Fibroblast of skin of left biceps (primary cell): ENCODE measurements at regions not wholly inside any gene's neighbourhood (a gene's known extent, or its start where the extent isn't known, plus 50 kb on each side); places are given as distances from the start of the nearest gene placed in this dataset.
A peak's percentile ranks its signal among the peaks of the same experiment; 100 is the strongest.

Experiments
- DNase-seq, 2 experiments: peaks; one replicate each; pipeline ENCODE4 v3.0.0-alpha.2; 2013; ENCODE audit warnings: low read depth in 2 of 2

DNA sequence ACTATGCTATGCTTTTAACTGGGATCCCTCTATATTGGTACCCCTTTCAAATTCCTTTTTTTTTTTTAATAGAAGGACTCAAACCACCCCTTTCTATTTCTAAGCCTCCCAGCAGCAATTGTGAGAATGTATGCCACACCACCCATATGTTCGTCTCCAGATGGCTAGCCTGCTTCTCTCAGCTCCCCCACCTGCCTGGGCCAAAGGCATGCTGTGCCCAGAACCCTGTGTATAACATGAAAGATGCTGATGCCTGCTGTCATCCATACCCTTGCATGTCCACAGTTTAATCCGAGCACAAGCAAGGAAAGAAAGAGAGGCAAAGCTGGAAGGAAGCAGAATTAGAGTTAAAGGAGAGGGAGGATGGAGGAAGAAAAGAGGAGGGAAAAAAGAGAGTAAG, 159.5 kb upstream of the CNTN6 start:
- DNase-seq, result no peak

DNA sequence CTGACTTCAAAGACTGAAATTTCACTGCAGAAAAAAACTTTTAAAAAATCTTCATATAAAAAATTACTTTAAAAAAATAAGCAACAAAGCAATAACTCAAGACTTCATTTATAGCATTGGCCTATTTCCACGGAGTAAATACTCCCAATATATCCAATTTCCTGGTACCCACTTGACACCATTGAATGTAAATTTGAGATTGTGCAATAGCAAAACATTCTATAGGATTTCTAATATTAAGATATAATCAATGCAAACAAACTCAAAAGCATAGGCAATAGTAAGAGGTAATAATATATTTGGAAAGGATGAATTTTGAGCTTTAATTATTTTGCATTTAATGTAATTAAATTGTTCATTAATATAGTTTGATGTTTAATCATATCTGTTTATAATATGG, 148.0 kb upstream of the CNTN6 start:
- DNase-seq, result no peak

DNA sequence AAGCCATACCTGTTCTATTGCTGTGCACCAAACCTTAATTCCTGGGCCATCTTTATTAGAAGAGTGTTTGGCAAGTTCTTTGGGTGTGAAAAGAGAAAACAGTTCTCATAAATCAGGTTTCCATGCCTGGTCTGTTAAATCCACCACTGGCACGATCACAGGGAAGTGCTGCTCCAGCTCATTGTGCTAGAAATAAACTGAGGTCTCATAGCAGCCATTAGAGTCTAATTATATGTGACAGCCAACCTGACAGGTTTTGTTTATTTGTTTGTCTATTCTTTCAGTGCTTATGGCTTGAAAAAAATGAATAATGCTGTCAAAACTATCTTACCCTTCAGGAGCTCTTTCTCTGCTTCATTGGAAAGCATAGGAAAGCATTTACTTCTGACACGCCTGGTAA, 147.1 kb upstream of the CNTN6 start:
- no peak for DNase-seq

DNA sequence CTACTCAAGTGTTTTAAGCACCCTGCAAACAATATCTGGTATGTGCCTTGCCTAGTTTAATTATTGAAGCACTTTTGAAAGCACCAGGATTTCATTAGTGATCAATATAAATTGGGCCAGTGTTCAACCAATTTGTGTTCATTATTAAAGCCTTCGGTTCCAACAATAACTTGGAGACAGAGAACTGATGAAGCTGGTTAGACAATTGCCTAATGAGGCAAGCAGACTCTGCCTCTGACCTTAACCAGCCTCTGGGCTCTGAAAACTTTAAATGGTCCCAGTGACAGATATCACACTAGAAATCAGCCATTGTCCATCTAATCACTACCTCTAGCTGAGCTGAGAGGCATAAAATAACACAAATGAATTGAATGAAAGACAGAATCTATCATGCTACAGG, 139.9 kb upstream of the CNTN6 start:
- no peak for DNase-seq

DNA sequence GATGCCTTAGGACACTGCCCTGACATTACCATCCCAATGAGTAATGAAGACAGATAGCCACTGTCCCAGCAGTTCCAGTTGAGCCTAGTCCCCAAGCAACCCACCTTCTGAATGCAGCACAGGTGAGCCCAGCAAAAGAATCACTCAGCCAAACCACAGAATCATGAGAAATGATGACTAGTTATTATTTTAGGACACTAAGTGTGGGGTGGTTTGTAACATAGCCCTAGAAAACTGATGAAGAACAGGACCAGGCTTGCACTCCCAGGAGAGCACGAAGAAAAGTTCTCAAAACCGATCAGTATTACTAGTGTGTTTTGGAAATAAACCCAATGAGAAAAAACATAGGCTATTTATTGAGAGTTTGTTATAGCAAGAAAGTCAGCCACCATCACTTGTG, 129.6 kb upstream of the CNTN6 start:
- no peak for DNase-seq

DNA sequence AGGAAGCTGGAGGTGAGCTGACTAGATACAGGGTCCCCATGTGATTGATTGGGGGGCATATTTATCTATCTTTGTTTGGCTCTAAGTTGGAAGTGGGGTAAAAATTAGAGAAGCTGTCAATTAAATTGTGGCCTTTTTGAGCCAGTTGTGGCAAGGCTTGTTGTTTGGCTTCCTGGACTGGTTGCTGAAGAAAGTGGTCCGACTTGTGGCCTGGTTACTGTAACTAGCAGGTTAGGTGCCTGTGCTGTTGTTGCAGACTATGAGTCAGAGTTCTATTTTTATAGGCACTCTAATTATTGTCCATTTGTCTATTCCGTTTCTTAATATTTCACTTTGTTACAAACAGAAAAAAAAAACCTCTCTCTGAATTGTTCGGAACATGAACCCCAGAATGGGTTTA, 129.1 kb upstream of the CNTN6 start:
- no peak for DNase-seq

DNA sequence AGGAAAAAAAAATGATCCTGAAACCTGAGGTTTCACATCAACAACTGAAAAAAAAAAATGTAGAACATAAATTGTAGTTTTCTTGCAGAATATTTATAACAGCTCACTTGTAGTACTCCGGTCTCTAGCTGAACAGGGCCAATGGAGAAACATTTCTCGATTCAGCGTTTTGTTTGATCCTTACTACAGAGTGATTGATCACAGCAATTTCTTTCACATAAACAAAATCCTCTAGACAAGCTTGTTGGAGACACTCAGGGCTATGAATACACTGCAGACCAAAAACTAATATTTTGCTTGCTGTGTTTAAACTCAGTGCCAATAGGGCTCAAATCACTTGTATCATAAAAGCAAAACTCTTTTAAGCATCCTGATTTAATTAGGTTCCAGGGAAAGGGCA, 127.0 kb upstream of the CNTN6 start:
- no peak for DNase-seq

DNA sequence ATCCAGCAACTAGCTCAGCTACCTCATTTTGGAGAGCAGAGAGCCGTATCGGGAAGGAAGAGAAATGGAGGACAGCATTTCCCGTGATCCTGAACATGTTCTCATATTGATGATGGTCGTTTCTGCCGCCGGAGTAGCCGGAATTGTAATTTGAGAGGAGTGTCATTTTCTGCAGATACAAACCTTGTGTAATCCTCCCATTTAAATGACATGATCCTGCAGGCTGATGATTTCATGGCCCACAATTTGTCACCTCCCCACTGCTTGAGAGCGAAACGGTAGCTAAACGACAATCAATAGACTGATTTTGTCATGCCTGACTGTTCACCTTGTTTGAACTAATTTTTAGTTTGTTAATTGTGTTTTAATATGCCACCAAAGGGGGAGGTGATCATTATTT, 126.5 kb upstream of the CNTN6 start:
- DNase-seq, result no peak

DNA sequence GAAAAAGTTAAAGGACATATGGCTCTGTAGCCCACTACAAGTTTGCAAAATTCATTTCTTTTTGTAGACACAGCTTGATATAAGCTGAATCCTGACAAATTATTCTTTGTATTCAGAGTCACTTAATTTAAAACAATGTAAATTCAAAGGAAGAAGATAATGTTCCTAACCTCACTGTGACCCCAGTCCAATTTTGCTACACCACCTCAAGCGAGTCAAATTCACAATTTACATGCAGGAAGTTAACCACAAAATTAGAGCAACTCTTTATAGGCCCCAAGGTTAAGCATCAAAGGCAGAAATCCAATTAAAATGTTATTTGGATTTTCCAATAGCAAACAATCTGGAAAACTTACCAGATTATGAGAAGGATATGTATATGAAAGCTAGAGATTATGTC, 119.5 kb upstream of the CNTN6 start:
- DNase-seq, result no peak

DNA sequence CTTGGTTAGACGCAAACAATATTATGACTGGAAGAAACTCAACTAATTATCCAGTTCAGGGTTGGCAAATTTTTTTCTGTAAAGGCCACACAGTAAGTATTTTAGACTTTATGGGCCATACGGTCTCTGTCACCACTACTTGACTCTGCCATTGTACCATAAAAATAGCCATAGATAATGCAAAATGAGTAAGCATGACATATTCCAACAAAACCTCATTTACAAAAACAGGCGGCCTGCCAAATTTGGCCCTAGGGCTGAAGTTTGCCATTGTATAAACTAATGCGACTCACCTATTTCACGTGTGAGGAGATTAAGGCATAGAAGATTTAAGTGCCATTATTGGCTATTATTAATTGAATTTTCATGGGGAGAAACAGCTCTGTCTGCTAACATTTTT, 116.8 kb upstream of the CNTN6 start:
- no peak for DNase-seq

DNA sequence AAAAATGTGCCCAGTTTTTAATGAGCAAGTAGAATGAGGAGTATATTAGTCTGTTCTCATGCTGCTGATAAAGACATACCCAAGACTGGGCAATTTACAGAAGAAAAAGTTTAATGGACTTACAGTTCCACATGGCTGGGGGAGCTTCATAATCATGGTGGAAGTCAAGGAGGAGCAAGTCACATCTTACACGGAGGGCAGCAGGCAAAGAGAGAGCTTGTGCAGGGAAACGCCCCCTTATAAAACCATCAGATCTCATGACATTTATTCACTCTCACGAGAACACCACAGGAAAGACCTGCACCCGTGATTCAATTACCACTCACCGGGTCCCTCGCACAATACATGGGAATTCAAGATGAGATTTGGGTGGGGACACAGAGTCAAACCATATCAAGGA, 111.7 kb upstream of the CNTN6 start:
- DNase-seq, result no peak

DNA sequence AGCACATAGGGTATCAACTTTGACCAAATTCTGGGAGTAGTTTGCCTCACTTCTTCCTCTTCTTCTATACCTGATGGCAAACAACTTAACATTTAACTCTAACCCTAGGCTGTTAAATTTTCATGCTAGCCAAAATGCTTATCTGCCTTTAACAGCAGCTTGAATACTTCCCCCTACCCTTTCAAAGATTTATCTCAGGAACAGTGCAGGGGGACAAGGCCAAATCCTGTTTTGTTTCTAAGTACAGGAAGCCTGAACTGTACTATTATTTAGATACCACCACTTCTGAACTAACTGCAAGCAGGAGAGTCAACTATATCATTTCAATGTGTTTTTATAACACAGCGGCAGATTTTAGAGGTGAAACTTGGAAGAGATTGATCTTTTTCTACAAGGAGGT, 104.0 kb upstream of the CNTN6 start:
- DNase-seq, result no peak

DNA sequence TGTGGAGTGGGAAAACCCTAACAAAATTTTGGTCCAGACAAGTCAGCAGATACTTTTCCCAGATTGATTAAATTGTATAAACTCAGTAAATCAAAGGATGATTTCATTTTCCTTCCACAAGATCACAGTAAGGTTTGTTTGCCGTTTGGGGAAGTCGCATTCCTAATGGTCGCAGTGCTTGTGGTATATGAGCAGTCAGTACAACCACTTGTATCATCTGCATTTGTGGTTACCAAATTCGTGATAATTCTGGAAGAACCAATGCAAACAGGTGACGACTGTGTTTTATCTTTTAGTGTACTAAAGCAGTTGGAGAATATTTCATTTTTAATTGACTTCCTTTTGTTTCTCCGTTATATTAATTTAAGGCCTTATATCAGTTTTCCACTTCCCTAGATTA, 100.0 kb upstream of the CNTN6 start:
- DNase-seq, result no peak

DNA sequence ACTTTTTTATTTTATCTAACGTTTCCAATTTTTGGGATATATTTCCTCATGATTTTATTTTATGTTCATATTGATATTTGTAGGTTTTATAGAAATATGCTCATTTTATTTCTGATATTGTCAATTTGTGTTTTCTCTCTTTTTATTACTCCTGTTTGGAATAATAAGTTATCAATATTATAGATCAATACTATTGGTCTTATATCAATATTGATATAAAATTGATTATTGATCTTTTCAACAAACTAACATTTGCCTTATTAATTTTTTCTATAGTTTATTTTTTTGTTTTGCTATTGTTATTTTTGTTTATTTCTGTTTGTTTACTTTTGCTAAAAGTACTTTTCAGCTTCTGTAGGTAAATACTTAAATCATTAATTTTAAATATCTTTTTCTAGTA, 90.8 kb upstream of the CNTN6 start:
- DNase-seq, result no peak

DNA sequence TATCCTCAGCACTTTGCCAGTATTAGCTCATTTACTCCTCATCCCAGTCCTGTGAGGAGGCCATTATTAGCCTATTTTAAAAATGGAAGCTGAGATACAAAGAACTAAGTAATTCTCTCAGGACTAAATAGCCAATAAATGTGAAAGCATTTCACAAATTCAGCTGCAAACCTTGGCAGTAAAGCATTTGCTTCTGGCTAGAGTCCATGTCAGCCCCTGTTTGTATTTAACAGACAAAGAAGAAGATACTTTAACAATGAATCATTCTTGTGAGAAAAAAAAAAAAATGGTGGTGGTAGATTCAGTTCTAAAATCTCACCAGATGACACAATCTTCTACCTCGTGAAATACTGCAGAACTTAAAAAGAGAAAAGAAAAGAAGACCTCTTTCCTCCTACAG, 85.0 kb upstream of the CNTN6 start:
- DNase-seq, result peak; percentile 89 to 92

DNA sequence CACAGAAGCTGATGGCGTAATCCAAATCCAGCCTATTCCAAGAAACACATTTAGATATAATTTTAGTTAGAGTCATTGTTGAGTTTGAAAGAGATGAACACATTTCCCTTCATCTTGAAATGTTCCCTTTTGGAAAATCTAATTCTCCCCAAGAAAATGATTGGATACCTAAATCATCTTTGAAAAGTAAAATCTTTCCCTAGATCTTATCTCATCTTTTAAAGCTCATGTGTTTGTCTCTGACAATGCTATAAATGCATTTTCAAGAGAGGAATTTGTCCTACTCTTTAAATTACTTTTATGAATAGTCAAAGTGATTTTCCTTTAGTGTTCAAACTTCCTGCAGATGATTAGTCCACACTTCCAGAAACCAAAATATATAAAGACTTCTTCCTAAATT, 82.6 kb upstream of the CNTN6 start:
- DNase-seq, result no peak

DNA sequence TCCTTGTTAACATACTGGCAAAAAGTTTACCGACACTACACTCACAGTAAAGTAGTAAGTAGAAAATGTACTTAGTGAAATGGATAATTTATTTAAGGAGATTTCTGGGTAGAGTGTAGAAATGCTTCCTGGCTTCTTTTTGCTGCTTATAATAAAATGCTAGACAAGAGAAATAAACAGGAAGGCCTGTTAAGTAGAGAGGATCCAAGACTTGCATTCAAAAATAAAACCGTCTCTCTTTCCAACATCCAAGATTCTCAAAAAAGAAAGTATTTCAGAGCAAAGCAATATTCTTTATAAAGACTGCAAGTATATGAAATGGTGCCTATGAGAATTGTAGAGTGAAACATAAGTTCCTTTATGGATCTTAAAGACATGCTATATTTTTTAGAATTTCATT, 77.0 kb upstream of the CNTN6 start:
- DNase-seq, result no peak

DNA sequence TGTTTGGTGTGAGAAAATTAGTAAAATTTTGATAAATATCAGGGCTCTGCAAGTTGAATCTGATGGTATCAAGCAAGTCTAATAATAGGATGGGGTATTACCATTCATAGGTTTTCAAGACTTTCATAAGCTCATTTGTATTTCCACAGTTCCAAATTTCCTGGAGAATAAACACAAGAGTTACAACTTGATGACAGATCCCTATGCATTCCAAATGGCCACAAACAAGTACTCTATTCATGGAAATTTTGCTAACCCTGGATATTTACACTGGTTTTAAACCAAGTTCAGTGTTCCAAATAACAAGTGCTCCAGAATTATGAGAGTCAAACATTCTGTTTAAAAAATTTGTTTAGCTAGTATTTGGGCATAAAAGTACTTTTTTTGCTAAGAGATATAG, 75.0 kb upstream of the CNTN6 start:
- no peak for DNase-seq

DNA sequence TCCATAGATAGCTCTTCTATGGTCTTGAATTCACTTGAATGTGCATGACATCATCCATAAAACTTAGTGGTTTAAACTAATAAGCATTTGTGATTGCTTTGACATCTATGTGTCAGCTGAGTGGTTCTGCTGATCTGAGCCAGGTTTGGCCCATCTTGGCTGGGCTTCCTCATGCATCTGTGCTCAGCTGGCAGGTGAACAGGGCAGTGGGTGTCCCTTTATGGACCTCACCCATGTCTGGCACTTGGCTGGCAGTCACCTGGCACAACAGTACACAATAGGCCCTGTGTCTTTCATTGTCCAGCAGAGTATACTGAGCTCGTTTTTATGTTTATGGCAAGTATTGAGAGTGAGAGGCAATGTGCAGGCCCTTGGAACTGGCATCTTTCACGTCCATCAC, 73.7 kb upstream of the CNTN6 start:
- DNase-seq, result no peak

DNA sequence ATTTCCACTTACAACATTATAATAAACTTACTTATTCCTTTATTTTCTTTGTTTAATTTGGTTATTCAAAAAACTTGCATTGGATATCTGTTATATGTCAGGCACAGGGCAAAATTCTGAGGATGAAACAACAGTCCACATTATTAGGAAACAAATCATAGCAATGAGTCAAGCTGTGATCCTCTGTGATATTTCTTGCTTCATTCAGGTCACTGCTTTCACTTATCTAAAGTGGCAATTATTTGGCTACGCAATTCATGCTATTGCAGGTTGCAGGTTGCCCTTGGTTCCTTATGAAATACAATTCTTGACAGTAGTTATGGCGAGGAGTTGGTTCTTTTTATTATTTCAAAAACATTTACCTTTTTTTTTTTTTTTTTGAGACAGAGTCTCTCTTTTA, 66.4 kb upstream of the CNTN6 start:
- no peak for DNase-seq

DNA sequence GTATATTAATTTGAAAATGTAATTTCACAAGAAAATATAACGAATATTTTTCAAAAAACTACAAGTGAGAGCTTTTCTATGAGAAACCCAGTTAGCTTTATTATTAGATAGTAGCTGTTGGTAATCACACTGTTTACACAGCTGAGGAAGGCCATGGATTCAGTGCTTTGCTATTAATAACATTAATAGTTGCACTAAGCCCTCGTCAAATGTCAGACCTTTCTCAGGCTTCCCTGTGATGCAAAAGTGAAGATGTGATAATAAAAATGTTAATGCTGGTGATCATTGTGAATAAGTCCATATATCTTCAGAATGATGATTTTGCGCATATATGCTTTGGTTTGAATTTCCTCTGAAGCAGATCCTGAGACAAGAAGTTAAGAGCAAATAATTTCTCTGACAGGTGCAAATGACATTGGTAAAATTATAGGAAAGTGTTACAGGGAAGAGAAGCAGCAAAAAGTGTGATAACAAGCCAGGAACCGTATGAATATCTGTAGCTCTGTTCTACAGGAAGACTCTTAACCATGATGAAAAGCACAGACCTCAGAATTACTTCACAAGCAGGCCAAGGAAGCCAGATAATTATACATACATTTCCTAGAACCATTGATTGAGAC, 56.5 kb upstream of the CNTN6 start:
- DNase-seq, result no peak

DNA sequence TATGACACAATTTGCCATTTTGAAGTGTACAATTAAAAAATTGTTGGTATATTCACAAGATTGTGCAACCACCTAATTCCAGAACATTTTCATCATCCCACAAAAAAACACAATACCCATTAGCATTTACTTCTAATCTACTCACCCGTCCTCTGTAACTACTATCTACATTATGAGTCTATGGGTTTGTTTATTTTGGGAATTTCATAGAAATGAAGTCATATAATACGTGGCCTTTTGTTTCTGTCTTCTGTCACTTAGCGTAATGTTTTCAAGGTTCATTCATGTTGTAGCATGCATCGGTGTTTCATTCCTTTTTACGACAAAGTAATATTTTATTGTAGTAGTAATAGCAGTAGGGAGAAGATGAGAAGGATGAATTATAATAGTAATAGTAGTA, 55.2 kb upstream of the CNTN6 start:
- DNase-seq, result no peak
